ENCODE measurements at regions not wholly inside any gene's neighbourhood (a gene's known extent, or its start where the extent isn't known, plus 50 kb on each side); places are given as distances from the start of the nearest gene placed in this dataset.
A peak's percentile ranks its signal among the peaks of the same experiment; 100 is the strongest.

- no peak for FAIRE-seq
- no peak for DNase-seq (ENCODE audit: insufficient read length, low spot score)
Observed at GRCh38 chr1:29984166-29984861, 739.1 kb downstream of the MATN1 start.

GRCh38 chr1:29983321-29983720, 740.1 kb downstream of the MATN1 start:
- FAIRE-seq (no peak), DNase-seq (ENCODE audit: insufficient read length, low spot score) (no peak)
- no peak for TF ChIP-seq POLR2A (IDR thresholded peaks at IDR 0.05; ENCODE audit: low read depth, low read length)

More at GRCh38 chr1:29984166-29984861, 739.1 kb downstream of the MATN1 start:
- TF ChIP-seq POLR2A (IDR thresholded peaks at IDR 0.05; ENCODE audit: low read depth, low read length) = no peak

DNA sequence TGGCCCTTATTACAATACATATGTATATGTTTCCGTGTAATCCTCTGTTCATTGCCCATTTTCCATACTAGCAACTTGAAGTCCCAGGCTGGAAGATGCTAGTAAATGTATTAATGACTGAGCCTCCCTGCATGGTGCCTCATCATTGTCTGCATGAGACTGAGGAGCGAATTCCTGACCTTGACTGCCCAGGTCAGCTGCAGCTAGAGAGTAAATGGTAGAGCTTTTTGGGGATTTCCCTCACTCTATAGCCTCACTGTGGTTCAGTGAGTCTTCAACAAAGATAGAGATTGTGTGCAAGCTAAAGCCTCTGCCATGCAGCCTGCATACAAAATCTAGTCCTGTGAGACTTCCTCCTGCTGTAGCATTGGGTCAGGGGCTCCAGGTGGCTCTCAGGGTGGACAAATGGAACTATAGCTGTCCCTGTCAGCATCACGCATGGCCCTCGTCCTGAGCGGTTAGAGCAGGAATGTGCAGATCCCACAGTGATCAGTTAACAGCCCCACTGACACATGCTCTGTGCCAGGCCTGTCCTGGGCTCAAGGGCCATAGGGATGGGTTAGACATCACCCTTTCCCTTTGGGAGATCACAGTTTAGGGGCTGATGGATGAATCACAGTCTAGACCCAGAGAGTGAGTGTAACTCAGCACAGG, 741.7 kb downstream of the MATN1 start:
- DNase-seq (ENCODE audit: insufficient read length, low spot score) (no peak), FAIRE-seq (no peak)
- no peak for TF ChIP-seq POLR2A (IDR thresholded peaks at IDR 0.05; ENCODE audit: low read depth, low read length)

GRCh38 chr1:29977550-29977949, 741.2 kb downstream of the PTPRU start:
- no peak for FAIRE-seq
- TF ChIP-seq POLR2A (IDR thresholded peaks at IDR 0.05; ENCODE audit: low read depth, low read length) = no peak
- DNase-seq (ENCODE audit: insufficient read length, low spot score) = no peak

- FAIRE-seq (no peak), DNase-seq (ENCODE audit: insufficient read length, low spot score) (no peak)
- TF ChIP-seq POLR2A (IDR thresholded peaks at IDR 0.05; ENCODE audit: low read depth, low read length) = no peak
Observed at GRCh38 chr1:29975036-29975694, 738.8 kb downstream of the PTPRU start.

DNA sequence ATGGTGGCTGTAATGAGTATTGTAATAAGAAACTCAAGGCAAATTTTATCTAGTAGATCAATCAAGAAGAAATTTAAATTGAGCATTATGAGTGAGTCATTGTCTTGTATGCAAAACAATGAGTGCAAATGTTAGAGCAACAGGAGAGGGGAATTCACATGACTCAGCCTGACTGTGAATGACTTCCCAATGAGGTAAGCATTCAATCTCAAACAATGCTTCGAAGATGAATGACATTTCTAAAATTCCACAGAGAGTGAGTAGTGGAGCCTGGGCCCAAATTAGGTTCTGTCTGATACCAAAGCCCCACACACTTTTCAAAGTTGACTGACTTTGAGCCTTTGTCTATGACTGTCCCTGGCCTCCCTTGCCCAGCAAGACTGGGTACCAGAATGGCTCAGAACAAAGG, 738.0 kb downstream of the PTPRU start:
- TF ChIP-seq POLR2A (IDR thresholded peaks at IDR 0.05; ENCODE audit: low read depth, low read length) = no peak
- DNase-seq (ENCODE audit: insufficient read length, low spot score) (peak; percentile 42), FAIRE-seq (peak; percentile 83)

- FAIRE-seq (no peak), DNase-seq (ENCODE audit: insufficient read length, low spot score) (no peak)
- TF ChIP-seq POLR2A (IDR thresholded peaks at IDR 0.05; ENCODE audit: low read depth, low read length) = no peak
Observed at GRCh38 chr1:29973406-29973805, 737.1 kb downstream of the PTPRU start.

DNA sequence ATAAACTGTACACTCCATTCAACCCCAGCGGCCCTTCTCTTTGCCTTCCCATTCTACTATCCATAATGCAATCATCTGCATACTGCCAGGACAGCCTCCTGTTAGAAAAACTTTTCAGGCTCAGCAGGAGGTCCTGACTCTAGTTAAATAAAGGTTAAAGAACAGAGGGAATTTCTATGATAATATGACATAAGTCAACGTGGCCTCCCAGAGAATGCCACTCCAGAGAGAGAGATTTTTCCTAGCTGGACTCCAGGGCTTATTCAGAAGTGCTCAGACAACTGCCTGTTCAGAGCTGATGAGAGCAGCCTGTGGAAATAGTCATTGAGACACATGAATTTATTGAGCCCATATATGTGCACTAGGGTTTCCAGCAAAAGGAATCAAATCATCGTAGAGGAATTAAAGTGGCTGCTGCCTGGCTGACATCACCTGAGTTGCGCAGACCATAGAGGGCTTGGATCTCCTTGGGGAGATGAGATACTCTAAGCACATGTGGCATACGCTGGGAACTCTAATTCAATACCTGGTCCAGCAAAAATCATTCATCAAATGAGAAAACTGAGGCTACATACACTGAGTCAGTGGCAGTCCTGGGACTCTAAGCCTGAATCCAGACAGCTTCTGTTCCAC, 736.2 kb downstream of the PTPRU start:
- no peak for TF ChIP-seq POLR2A (IDR thresholded peaks at IDR 0.05; ENCODE audit: low read depth, low read length)
- no peak for FAIRE-seq
- DNase-seq (ENCODE audit: insufficient read length, low spot score) = no peak

DNA sequence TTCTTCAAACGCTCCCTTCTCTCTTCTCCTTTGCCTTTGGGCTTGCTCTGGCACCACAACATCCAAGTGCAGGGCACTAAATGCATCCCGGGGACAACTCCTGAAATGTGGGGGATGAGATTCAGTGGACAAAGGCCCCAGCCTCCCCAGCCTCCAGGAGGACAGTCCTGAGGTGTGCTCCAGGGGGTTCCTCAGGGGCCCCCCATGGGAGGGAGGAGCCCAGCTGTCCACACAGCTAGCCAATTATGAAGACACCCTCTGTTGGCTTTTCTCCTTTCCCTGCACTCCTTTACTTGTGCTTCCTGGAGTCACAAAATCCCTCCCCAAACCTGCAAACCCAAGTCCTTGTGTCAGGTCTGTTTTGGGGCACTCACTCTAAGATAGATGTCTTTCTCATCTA, 735.4 kb downstream of the PTPRU start:
- FAIRE-seq = no peak
- no peak for TF ChIP-seq POLR2A (IDR thresholded peaks at IDR 0.05; ENCODE audit: low read depth, low read length)
- no peak for DNase-seq (ENCODE audit: insufficient read length, low spot score)

GRCh38 chr1:29970747-29971325, 734.5 kb downstream of the PTPRU start:
- TF ChIP-seq POLR2A (IDR thresholded peaks at IDR 0.05; ENCODE audit: low read depth, low read length) = no peak
- FAIRE-seq (no peak), DNase-seq (ENCODE audit: insufficient read length, low spot score) (no peak)

GRCh38 chr1:29969576-29969975, 733.3 kb downstream of the PTPRU start:
- no peak for FAIRE-seq

DNA sequence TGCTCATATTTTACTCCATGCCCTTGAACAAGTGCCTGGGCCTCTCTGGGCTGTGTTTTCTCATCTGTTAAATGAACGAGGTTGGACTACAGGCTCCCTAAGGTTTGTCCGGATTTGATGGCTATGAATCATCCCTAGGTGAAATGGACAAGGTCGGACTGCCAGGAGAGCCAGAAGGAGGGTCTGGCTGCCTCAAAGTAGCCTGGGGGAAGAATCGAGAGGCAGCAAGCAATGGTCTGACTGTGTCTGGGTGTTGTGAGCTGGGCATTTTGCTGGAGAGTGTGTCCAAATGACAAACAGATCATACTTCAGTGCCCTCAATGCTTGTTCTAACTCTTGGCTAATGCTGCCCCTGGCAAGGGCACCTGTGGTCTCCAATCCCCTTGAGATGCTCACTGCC, 730.9 kb downstream of the PTPRU start:
- no peak for DNase-seq (ENCODE audit: insufficient read length, low spot score)
- no peak for TF ChIP-seq POLR2A (IDR thresholded peaks at IDR 0.05; ENCODE audit: low read depth, low read length)
- no peak for FAIRE-seq

More at GRCh38 chr1:29969576-29969975, 733.3 kb downstream of the PTPRU start:
- no peak for TF ChIP-seq POLR2A (IDR thresholded peaks at IDR 0.05; ENCODE audit: low read depth, low read length)
- DNase-seq (ENCODE audit: insufficient read length, low spot score) = no peak

DNA sequence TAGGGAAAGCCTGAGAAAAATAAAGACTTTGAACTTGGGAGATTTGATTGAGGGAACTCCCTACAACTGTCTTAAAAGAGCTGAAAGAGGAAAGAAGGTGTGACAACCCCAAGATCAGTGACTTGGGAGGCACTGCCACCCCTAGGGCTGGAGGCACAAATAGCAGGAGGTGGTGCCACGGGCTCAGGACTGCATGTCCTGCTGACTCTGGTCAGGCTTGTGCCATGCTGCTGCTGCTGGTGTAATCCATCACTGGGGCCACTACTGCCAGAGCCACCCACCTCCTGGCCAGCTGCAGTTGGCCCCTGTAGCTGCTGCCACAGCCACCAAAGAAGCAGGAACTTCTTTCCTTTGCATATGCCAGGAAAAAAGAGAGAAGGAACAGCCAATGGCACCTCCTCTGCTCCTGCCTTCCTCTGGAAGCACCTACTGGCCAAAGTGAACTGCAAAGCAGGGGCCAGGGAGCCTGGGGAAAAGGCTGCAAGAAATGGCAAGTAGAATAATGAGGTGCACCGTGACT, 730.3 kb downstream of the PTPRU start:
- no peak for TF ChIP-seq POLR2A (IDR thresholded peaks at IDR 0.05; ENCODE audit: low read depth, low read length)
- no peak for FAIRE-seq
- no peak for DNase-seq (ENCODE audit: insufficient read length, low spot score)

Measured in H54 (cell line).